ENCODE measurements at regions not wholly inside any gene's neighbourhood (a gene's known extent, or its start where the extent isn't known, plus 50 kb on each side); places are given as distances from the start of the nearest gene placed in this dataset.
"Not testable (repeated sequence)": the region's sequence is repeated elsewhere in the genome, so short reads cannot be mapped to it uniquely, and the experiment has no call there.

GRCh38 chr7:5121256-5121655, 68.8 kb upstream of the WIPI2 start:
- H2AFZ ChIP-seq (ENCODE audit: insufficient read depth, low read depth, low read length, poor library complexity, severe bottlenecking); H3K27me3 Mint-ChIP-seq: not testable (repeated sequence)
- 85% methylated on average over 13 of the region's 32 CpGs for WGBS (ENCODE audit: insufficient coverage)

DNA sequence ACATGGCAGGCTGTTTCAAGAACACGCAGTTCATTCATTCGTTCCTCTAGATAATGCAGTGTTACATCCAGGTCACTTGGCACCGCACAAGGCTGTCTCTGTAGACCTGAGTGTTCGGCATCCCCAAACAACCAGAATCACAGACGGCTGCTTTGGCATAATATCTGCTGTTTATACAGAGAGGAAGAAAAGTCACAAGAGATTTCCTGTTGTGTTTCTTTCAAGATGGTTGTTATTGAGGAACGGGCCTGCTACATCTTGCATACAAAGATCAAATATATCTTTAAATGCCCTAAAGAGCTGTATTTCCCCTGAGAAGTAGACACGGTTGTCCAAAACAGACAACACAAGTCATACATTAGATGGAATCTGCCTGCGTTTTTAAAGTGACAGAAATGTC, 58.8 kb upstream of the WIPI2 start:
- H2AFZ ChIP-seq (ENCODE audit: insufficient read depth, low read depth, low read length, poor library complexity, severe bottlenecking); H4K20me1 ChIP-seq (ENCODE audit: control insufficient read depth, insufficient read depth, low read length, poor library complexity, severe bottlenecking); H3K9me3 ChIP-seq (ENCODE audit: control extremely low read depth in 1 of 3, control insufficient read depth in 2 of 3, insufficient read depth in 1 of 3, low read length in 2 of 3); H3K4me3 ChIP-seq (ENCODE audit: control extremely low read depth in 1 of 5, extremely low read depth in 1 of 5, insufficient read depth in 1 of 5, low read depth in 2 of 5, low read length in 4 of 5); DNase-seq; H3K4me2 ChIP-seq (replicated peaks; ENCODE audit: low read depth, low read length, poor library complexity, severe bottlenecking); H3K79me2 ChIP-seq (ENCODE audit: control insufficient read depth, insufficient read depth, low read length); H3K9me3 Mint-ChIP-seq (ENCODE audit: insufficient read depth); intact Hi-C loops (cut with micrococcal nuclease); H3K27me3 ChIP-seq (replicated peaks in 1 of 4; ENCODE audit: control extremely low read depth in 1 of 4, control insufficient read depth in 3 of 4, insufficient read depth in 4 of 4, low read length in 3 of 4); H3K4me1 Mint-ChIP-seq; POLR2A ChIA-PET; H3K9ac ChIP-seq (ENCODE audit: low read length); ATAC-seq (ENCODE audit: low read depth); H3K27ac Mint-ChIP-seq; H3K4me1 ChIP-seq (ENCODE audit: control insufficient read depth in 2 of 2, insufficient read depth in 2 of 2, low read length in 2 of 2); H3K36me3 ChIP-seq (replicated peaks in 1 of 2; ENCODE audit: control extremely low read depth in 1 of 2, control insufficient read depth in 1 of 2, extremely low read depth in 1 of 2, insufficient read depth in 2 of 2, low read length in 1 of 2); H3K27me3 Mint-ChIP-seq; H3K27ac ChIP-seq (ENCODE audit: low read length in 2 of 2); CTCF ChIA-PET; H3K4me3 Mint-ChIP-seq: not testable (repeated sequence)
- WGBS (ENCODE audit: insufficient coverage), result no CpG with 5 or more reads among the region's 8 CpGs

More at GRCh38 chr7:5121256-5121655, 68.8 kb upstream of the WIPI2 start:
- ATAC-seq (ENCODE audit: low read depth); CTCF ChIA-PET; H3K4me1 Mint-ChIP-seq; H3K4me1 ChIP-seq (ENCODE audit: control insufficient read depth in 2 of 2, insufficient read depth in 2 of 2, low read length in 2 of 2); intact Hi-C loops (cut with micrococcal nuclease); H3K36me3 ChIP-seq (replicated peaks in 1 of 2; ENCODE audit: control extremely low read depth in 1 of 2, control insufficient read depth in 1 of 2, extremely low read depth in 1 of 2, insufficient read depth in 2 of 2, low read length in 1 of 2); H3K9me3 ChIP-seq (ENCODE audit: control extremely low read depth in 1 of 3, control insufficient read depth in 2 of 3, insufficient read depth in 1 of 3, low read length in 2 of 3); H3K4me2 ChIP-seq (replicated peaks; ENCODE audit: low read depth, low read length, poor library complexity, severe bottlenecking); DNase-seq; H3K4me3 Mint-ChIP-seq; H3K9ac ChIP-seq (ENCODE audit: low read length); H4K20me1 ChIP-seq (ENCODE audit: control insufficient read depth, insufficient read depth, low read length, poor library complexity, severe bottlenecking); H3K27me3 ChIP-seq (replicated peaks in 1 of 4; ENCODE audit: control extremely low read depth in 1 of 4, control insufficient read depth in 3 of 4, insufficient read depth in 4 of 4, low read length in 3 of 4); H3K4me3 ChIP-seq (ENCODE audit: control extremely low read depth in 1 of 5, extremely low read depth in 1 of 5, insufficient read depth in 1 of 5, low read depth in 2 of 5, low read length in 4 of 5); H3K27ac ChIP-seq (ENCODE audit: low read length in 2 of 2); POLR2A ChIA-PET; H3K79me2 ChIP-seq (ENCODE audit: control insufficient read depth, insufficient read depth, low read length); H3K27ac Mint-ChIP-seq; H3K9me3 Mint-ChIP-seq (ENCODE audit: insufficient read depth): not testable (repeated sequence)

GRCh38 chr7:5132539-5132938, 57.5 kb upstream of the WIPI2 start:
- Histone ChIP-seq H3K79me2 (ENCODE audit: control insufficient read depth, insufficient read depth, low read length) (no peaks in the 10 kb centered on the region), H3K4me2 (replicated peaks; ENCODE audit: low read depth, low read length, poor library complexity, severe bottlenecking) (no peak overlapping the region), H2AFZ (ENCODE audit: insufficient read depth, low read depth, low read length, poor library complexity, severe bottlenecking) (no peak overlapping the region), H3K36me3 (replicated peaks in 1 of 2; ENCODE audit: control extremely low read depth in 1 of 2, control insufficient read depth in 1 of 2, extremely low read depth in 1 of 2, insufficient read depth in 2 of 2, low read length in 1 of 2) (no peaks in the 10 kb centered on the region), H4K20me1 (ENCODE audit: control insufficient read depth, insufficient read depth, low read length, poor library complexity, severe bottlenecking) (no peaks in the 10 kb centered on the region), H3K4me1 (ENCODE audit: control insufficient read depth in 2 of 2, insufficient read depth in 2 of 2, low read length in 2 of 2) (no peaks in the 10 kb centered on the region), H3K9ac (ENCODE audit: low read length) (no peak overlapping the region), H3K27ac (ENCODE audit: low read length in 2 of 2) (no peak overlapping the region), H3K4me3 (ENCODE audit: control extremely low read depth in 1 of 5, extremely low read depth in 1 of 5, insufficient read depth in 1 of 5, low read depth in 2 of 5, low read length in 4 of 5) (no peak overlapping the region), H3K9me3 (ENCODE audit: control extremely low read depth in 1 of 3, control insufficient read depth in 2 of 3, insufficient read depth in 1 of 3, low read length in 2 of 3) (no peaks in the 10 kb centered on the region), H3K27me3 (replicated peaks in 1 of 4; ENCODE audit: control extremely low read depth in 1 of 4, control insufficient read depth in 3 of 4, insufficient read depth in 4 of 4, low read length in 3 of 4) (no peaks in the 10 kb centered on the region)
- ChIA-PET CTCF (no interaction called here), POLR2A (no interaction called here)
- TF ChIP-seq, protein P1, sequence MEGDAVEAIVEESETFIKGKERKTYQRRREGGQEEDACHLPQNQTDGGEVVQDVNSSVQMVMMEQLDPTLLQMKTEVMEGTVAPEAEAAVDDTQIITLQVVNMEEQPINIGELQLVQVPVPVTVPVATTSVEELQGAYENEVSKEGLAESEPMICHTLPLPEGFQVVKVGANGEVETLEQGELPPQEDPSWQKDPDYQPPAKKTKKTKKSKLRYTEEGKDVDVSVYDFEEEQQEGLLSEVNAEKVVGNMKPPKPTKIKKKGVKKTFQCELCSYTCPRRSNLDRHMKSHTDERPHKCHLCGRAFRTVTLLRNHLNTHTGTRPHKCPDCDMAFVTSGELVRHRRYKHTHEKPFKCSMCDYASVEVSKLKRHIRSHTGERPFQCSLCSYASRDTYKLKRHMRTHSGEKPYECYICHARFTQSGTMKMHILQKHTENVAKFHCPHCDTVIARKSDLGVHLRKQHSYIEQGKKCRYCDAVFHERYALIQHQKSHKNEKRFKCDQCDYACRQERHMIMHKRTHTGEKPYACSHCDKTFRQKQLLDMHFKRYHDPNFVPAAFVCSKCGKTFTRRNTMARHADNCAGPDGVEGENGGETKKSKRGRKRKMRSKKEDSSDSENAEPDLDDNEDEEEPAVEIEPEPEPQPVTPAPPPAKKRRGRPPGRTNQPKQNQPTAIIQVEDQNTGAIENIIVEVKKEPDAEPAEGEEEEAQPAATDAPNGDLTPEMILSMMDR (IDR thresholded peaks at IDR 0.05), result no peak
- no peak for TF ChIP-seq EZH2 (IDR thresholded peaks at IDR 0.05; ENCODE audit: borderline replicate concordance, insufficient read depth, low read depth, low read length, poor library complexity, severe bottlenecking)
- Mint-ChIP-seq H3K4me3 (no peak overlapping the region), H3K9me3 (ENCODE audit: insufficient read depth) (no peaks in the 10 kb centered on the region), H3K27me3 (peaks cover 3% of the 10 kb centered on the region), H3K4me1 (no peaks in the 10 kb centered on the region), H3K27ac (no peak overlapping the region)
- 100% methylated on average over 1 of the region's 7 CpGs for WGBS (ENCODE audit: insufficient coverage)
- ATAC-seq (ENCODE audit: low read depth) (no peak), DNase-seq (no peak)
- intact Hi-C loops (cut with micrococcal nuclease), result no loop called here
